Adrenal gland (tissue), 9 donors: ENCODE measurements at regions not wholly inside any gene's neighbourhood (a gene's known extent, or its start where the extent isn't known, plus 50 kb on each side); places are given as distances from the start of the nearest gene placed in this dataset.

Experiments
- DNase-seq, 7 donors: peaks; one replicate each; pipeline ENCODE4 v3.0.0-alpha.2; 2019 to 2020
- H3K27ac ChIP-seq, 5 donors: fragments of 200-600 bp; sonication (generic) in 4 of 5; 1 replicate in 3 of 5; 2 replicates in 2 of 5; pipeline versions ENCODE4 v1.5.1 to v1.8.0; 2016 to 2020; ENCODE audit warnings: mild to moderate bottlenecking in 1 of 5
- H3K27me3 ChIP-seq: fragments of 200-600 bp; 2 replicates; pipeline ENCODE4 v1.8.0; 2021
- H3K36me3 ChIP-seq, 2 donors: fragments of 200-600 bp; replicated peaks in 1 of 2; 1 replicate in 1 of 2; 2 replicates in 1 of 2; pipeline versions ENCODE4 v1.5.1 to v1.8.0; 2018 to 2022
- H3K4me1 ChIP-seq, 2 donors: fragments of 200-600 bp; replicated peaks in 1 of 2; 1 replicate in 1 of 2; 2 replicates in 1 of 2; pipeline versions ENCODE4 v1.5.1 to v1.8.0; 2018 to 2021
- H3K4me3 ChIP-seq, 4 donors: fragments of 200-600 bp; sonication (generic) in 3 of 4; one replicate each; pipeline ENCODE4 v1.5.1; 2016 to 2018
- H3K9me3 ChIP-seq, 3 donors: fragments of 200-600 bp; sonication (generic) in 1 of 3; replicated peaks in 1 of 3; 1 replicate in 2 of 3; 2 replicates in 1 of 3; pipeline versions ENCODE4 v1.5.1 to v1.8.0; 2016 to 2021
- POLR2A ChIP-seq, 2 donors: fragments of 450-650 bp; IDR thresholded peaks; one replicate each; pipeline ENCODE4 v1.6.1; 2017; ENCODE audit warnings: antibody characterized with exemption in 2 of 2, mild to moderate bottlenecking in 2 of 2, moderate library complexity in 1 of 2
- whole genome bisulfite sequencing, 4 donors: extraction: QIAGEN DNeasy Blood & Tissue Kit in 2 of 4; methylation state at CpG; one replicate each; pipeline versions ENCODE4 v1.1.5 to v1.1.7; 2013 to 2017; 5-methylcytosine and 5-hydroxymethylcytosine counted together
- intact Hi-C, 2 donors: fragments of 100-400 bp; cut with DNase I; formaldehyde crosslinking; loops; one replicate each; pipeline versions ENCODE4 v1.14.1 to v1.15.0; 2022 to 2023
- TF ChIP-seq, protein P1 (sequence below), 6 experiments: fragments of 450-650 bp in 4 of 6; fragments of 200-600 bp in 2 of 6; sonication (generic) in 1 of 6; IDR thresholded peaks; 1 replicate in 5 of 6; 2 replicates in 1 of 6; pipeline versions ENCODE4 v1.5.1 to v1.8.0; 2016 to 2021; ENCODE audit warnings: antibody characterized with exemption in 6 of 6, mild to moderate bottlenecking in 2 of 6, moderate library complexity in 1 of 6
- donor health status: healthy with polysubstance abuse.
- donor health status: Bipolar disorder and iron deficiency.
- donor health status: DM: yes; HTN: yes; CAD: no.
- donor health status: DM: no; HTN: no; CAD: no.
- donor health status: DM: no; HTN: no; CAD: no.

DNA sequence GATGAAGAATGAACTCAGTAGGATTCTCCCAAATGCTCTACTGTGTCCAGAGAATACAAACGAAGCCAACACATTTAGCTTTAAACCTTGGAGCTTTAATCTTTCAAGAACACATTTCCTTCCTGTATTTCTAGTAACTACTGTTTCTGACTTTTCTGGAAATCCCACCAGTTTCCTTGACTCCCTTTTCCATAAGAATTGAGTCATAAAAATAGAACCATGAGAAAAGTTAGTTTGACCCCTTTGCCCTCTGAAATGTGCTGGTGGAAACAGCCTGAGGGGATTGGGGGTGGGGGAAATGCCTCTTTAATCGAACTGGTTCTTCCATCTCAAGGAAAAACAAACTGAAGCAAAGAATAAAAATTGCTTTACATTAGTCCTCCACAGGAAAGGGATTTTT is 123.9 kb downstream of the TMEM17 start:
- Histone ChIP-seq H3K9me3 (no peaks in the 10 kb centered on the region), H3K27ac (no peak overlapping the region), H3K4me1 (no peaks in the 10 kb centered on the region), H3K4me3 (no peak overlapping the region), H3K27me3 (no peaks in the 10 kb centered on the region), H3K36me3 (no peaks in the 10 kb centered on the region)
- DNase-seq, result no peak
- 34 to 41% (median 37%) methylated on average over 2 of the region's 2 CpGs for WGBS, 4 donors
- intact Hi-C loops, result no loop called here
- no peak for TF ChIP-seq POLR2A (IDR thresholded peaks at IDR 0.05)
- TF ChIP-seq, protein P1, sequence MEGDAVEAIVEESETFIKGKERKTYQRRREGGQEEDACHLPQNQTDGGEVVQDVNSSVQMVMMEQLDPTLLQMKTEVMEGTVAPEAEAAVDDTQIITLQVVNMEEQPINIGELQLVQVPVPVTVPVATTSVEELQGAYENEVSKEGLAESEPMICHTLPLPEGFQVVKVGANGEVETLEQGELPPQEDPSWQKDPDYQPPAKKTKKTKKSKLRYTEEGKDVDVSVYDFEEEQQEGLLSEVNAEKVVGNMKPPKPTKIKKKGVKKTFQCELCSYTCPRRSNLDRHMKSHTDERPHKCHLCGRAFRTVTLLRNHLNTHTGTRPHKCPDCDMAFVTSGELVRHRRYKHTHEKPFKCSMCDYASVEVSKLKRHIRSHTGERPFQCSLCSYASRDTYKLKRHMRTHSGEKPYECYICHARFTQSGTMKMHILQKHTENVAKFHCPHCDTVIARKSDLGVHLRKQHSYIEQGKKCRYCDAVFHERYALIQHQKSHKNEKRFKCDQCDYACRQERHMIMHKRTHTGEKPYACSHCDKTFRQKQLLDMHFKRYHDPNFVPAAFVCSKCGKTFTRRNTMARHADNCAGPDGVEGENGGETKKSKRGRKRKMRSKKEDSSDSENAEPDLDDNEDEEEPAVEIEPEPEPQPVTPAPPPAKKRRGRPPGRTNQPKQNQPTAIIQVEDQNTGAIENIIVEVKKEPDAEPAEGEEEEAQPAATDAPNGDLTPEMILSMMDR (IDR thresholded peaks at IDR 0.05), result no peak

DNA sequence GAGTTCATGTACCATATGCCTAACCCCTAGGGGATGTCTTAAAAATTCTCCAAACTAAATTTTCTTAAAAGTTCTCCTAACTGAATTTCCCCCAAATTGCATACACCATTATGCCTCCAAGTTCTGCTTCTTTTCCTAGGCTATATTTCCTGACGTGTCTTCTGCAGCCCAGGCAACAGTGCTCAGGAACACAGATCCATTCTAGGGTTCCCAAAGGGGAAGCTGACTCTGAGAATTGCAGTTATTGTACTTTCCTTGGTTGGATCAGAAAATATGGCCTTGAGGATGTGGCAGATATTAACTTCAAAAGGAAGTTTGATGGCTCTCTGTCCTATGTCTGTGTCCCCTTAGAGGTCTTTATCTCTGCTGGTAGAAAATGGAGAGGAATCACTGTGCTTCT is 124.3 kb downstream of the TMEM17 start:
- Histone ChIP-seq H3K36me3 (no peaks in the 10 kb centered on the region), H3K27ac (no peak overlapping the region), H3K27me3 (no peaks in the 10 kb centered on the region), H3K4me1 (no peaks in the 10 kb centered on the region), H3K9me3 (no peaks in the 10 kb centered on the region), H3K4me3 (no peak overlapping the region)
- no peak for DNase-seq
- 58 to 70% (median 64%) methylated on average over 1 of the region's 1 CpG for WGBS, 4 donors
- TF ChIP-seq, protein P1 (IDR thresholded peaks at IDR 0.05), result no peak
- no peak for TF ChIP-seq POLR2A (IDR thresholded peaks at IDR 0.05)
- intact Hi-C loops, result no loop called here

DNA sequence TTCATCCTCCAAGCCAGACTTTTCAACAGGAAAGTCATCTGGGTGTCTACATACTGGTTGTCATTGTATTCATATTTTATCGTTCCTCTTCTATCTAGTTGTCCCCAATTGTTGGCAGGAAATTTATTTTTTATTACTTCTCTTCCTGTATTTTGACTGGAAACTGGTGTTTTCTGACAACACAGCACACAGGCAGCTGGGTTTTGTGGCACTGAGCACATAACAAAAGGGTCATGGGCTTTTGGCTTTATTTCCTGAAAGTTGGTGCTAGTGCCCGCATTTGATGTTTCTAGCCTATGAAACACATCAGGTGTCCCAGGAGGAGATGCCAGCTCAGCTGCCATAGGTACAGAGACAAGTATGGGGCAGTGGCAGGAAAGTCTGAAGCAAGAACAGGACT is 126.4 kb downstream of the TMEM17 start:
- no peaks in the 10 kb centered on the region for H3K36me3 ChIP-seq
- intact Hi-C loops, result no loop called here
- DNase-seq, result no peak
- H3K27ac ChIP-seq, result no peak overlapping the region
- WGBS, 4 donors, result 47 to 73% (median 64%) methylated on average over 2 of the region's 2 CpGs
- H3K9me3 ChIP-seq, result no peaks in the 10 kb centered on the region
- no peaks in the 10 kb centered on the region for H3K27me3 ChIP-seq
- H3K4me3 ChIP-seq, result no peak overlapping the region
- H3K4me1 ChIP-seq, result no peaks in the 10 kb centered on the region
- TF ChIP-seq, protein P1 (IDR thresholded peaks at IDR 0.05), result no peak
- no peak for TF ChIP-seq POLR2A (IDR thresholded peaks at IDR 0.05)

- Histone ChIP-seq H3K9me3 (peaks cover 0 to 6% (median 0%) of the 10 kb centered on the region in 3 donors), H3K4me1 (no peaks in the 10 kb centered on the region), H3K27me3 (no peaks in the 10 kb centered on the region), H3K4me3 (no peak overlapping the region), H3K27ac (no peak overlapping the region), H3K36me3 (no peaks in the 10 kb centered on the region)
- WGBS, 4 donors, result 88 to 100% (median 92%) methylated on average over 1 of the region's 1 CpG
- no peak for TF ChIP-seq POLR2A (IDR thresholded peaks at IDR 0.05)
- TF ChIP-seq, protein P1 (IDR thresholded peaks at IDR 0.05), result no peak
- no peak for DNase-seq
- intact Hi-C loops, result no loop called here
Measured at GRCh38 chr2:62375113-62375420, 130.9 kb downstream of the TMEM17 start.
